SK-N-SH treated with all-trans-retinoic acid at 6 μM for 48 hours (cell line): ENCODE measurements at regions not wholly inside any gene's neighbourhood (a gene's known extent, or its start where the extent isn't known, plus 50 kb on each side); places are given as distances from the start of the nearest gene placed in this dataset.

Source experiments
- ATAC-seq: fragments of 200-7000 bp; cut with Tn5 transposase; 3 replicates; pipeline ENCODE4 v1.9.1; 2020; ENCODE audit warnings: mild to moderate bottlenecking, moderate library complexity
- ARNTL ChIP-seq: fragments of 450-650 bp; formaldehyde crosslinking; IDR thresholded peaks from 2 replicates; pipeline ENCODE4 v1.5.0; 2020; ENCODE audit warnings: low read depth, mild to moderate bottlenecking, moderate library complexity, borderline replicate concordance
- BACH2 ChIP-seq: fragments of 250-450 bp; sonication (Bioruptor Pico); IDR thresholded peaks from 2 replicates; pipeline ENCODE4 v1.9.0; 2021; ENCODE audit warnings: mild to moderate bottlenecking, borderline replicate concordance
- CREB5 ChIP-seq: fragments of 250-450 bp; sonication (Bioruptor Pico); IDR thresholded peaks from 2 replicates; pipeline ENCODE4 v1.5.1; 2020; ENCODE audit warnings: low read depth, mild to moderate bottlenecking, moderate library complexity
- CSDC2 ChIP-seq: fragments of 250-450 bp; sonication (Bioruptor Pico); IDR thresholded peaks from 2 replicates; pipeline ENCODE4 v1.5.0; 2020; ENCODE audit warnings: mild to moderate bottlenecking, moderate library complexity
- CSRNP3 ChIP-seq: fragments of 250-450 bp; sonication (Bioruptor Pico); IDR thresholded peaks from 2 replicates; pipeline ENCODE4 v1.5.1; 2021; ENCODE audit warnings: mild to moderate bottlenecking, moderate library complexity
- ESRRG ChIP-seq: fragments of 250-450 bp; sonication (Bioruptor Pico); IDR thresholded peaks from 2 replicates; pipeline ENCODE4 v1.6.1; 2021; ENCODE audit warnings: mild to moderate bottlenecking
- GLIS3 ChIP-seq: fragments of 250-450 bp; sonication (Bioruptor Pico); IDR thresholded peaks from 2 replicates; pipeline ENCODE4 v1.5.0; 2020; ENCODE audit warnings: mild to moderate bottlenecking, moderate library complexity
- ISL1 ChIP-seq: fragments of 250-450 bp; sonication (Bioruptor Pico); IDR thresholded peaks from 2 replicates; pipeline ENCODE4 v2.1.2; 2022; ENCODE audit warnings: mild to moderate bottlenecking, moderate library complexity
- OSR1 ChIP-seq: fragments of 250-450 bp; sonication (Bioruptor Pico); IDR thresholded peaks from 2 replicates; pipeline ENCODE4 v1.8.0; 2022; ENCODE audit warnings: moderate library complexity, mild to moderate bottlenecking, inconsistent platforms
- PPARA ChIP-seq: fragments of 250-450 bp; sonication (Bioruptor Pico); IDR thresholded peaks from 2 replicates; pipeline ENCODE4 v1.5.0; 2020; ENCODE audit warnings: mild to moderate bottlenecking, borderline replicate concordance
- RARB ChIP-seq: fragments of 250-450 bp; sonication (Bioruptor Pico); IDR thresholded peaks from 2 replicates; pipeline ENCODE4 v1.8.0; 2021; ENCODE audit warnings: mild to moderate bottlenecking, moderate library complexity
- SNAI2 ChIP-seq: fragments of 250-450 bp; sonication (Bioruptor Pico); IDR thresholded peaks from 2 replicates; pipeline ENCODE4 v1.5.0; 2020; ENCODE audit warnings: mild to moderate bottlenecking, moderate library complexity
- TCF4 ChIP-seq: fragments of 250-450 bp; sonication (Bioruptor Pico); IDR thresholded peaks from 2 replicates; pipeline ENCODE4 v1.8.0; 2021; ENCODE audit warnings: mild to moderate bottlenecking, moderate library complexity, borderline replicate concordance
- TOX ChIP-seq: fragments of 250-450 bp; sonication (Bioruptor Pico); IDR thresholded peaks from 2 replicates; pipeline ENCODE4 v1.8.0; 2021; ENCODE audit warnings: mild to moderate bottlenecking, moderate library complexity, borderline replicate concordance
- TSHZ2 ChIP-seq: fragments of 250-450 bp; sonication (Bioruptor Pico); IDR thresholded peaks from 2 replicates; pipeline ENCODE4 v1.5.0; 2020; ENCODE audit warnings: mild to moderate bottlenecking, moderate library complexity
- ZC3H10 ChIP-seq: fragments of 250-450 bp; sonication (Bioruptor Pico); IDR thresholded peaks from 2 replicates; pipeline ENCODE4 v1.5.1; 2021; ENCODE audit warnings: mild to moderate bottlenecking, moderate library complexity
- ZFP3 ChIP-seq: fragments of 250-450 bp; sonication (Bioruptor Pico); IDR thresholded peaks from 2 replicates; pipeline ENCODE4 v1.5.0; 2020; ENCODE audit warnings: mild to moderate bottlenecking, moderate library complexity
- ZFP30 ChIP-seq: fragments of 450-650 bp; formaldehyde crosslinking; IDR thresholded peaks from 2 replicates; pipeline ENCODE4 v1.5.0; 2022; ENCODE audit warnings: mild to moderate bottlenecking, moderate library complexity
- ZNF565 ChIP-seq: fragments of 450-650 bp; formaldehyde crosslinking; conservative IDR thresholded peaks from 2 replicates; pipeline ENCODE4 v1.5.0; 2020; ENCODE audit warnings: low read depth, mild to moderate bottlenecking, moderate library complexity
- ZNF70 ChIP-seq: fragments of 450-650 bp; formaldehyde crosslinking; IDR thresholded peaks from 2 replicates; pipeline ENCODE4 v1.5.0; 2020; ENCODE audit warnings: mild to moderate bottlenecking, moderate library complexity
- ZNF8 ChIP-seq: fragments of 450-650 bp; formaldehyde crosslinking; IDR thresholded peaks from 2 replicates; pipeline ENCODE4 v1.5.0; 2020; ENCODE audit warnings: mild to moderate bottlenecking, moderate library complexity
- TF ChIP-seq, protein P1 (sequence below): fragments of 250-450 bp; sonication (Bioruptor Pico); IDR thresholded peaks from 2 replicates; pipeline ENCODE4 v1.8.0; 2021; ENCODE audit warnings: low read depth, mild to moderate bottlenecking, moderate library complexity, borderline replicate concordance

- TF ChIP-seq ESRRG (no peak), ZFP3 (CRISPR knock-in tag) (no peak), GLIS3 (no peak), ISL1 (CRISPR knock-in tag) (no peak), ZNF8 (no peak), PPARA (no peak), BACH2 (CRISPR knock-in tag) (no peak), TOX (CRISPR knock-in tag) (no peak), ZC3H10 (CRISPR knock-in tag) (no peak), ARNTL (no peak), TCF4 (CRISPR knock-in tag) (no peak), CREB5 (no peak), OSR1 (CRISPR knock-in tag) (no peak), RARB (CRISPR knock-in tag) (no peak), ZNF70 (no peak), CSDC2 (CRISPR knock-in tag) (no peak), CSRNP3 (no peak), SNAI2 (CRISPR knock-in tag) (no peak), ZNF565 (no peak)
- TF ChIP-seq, protein P1, sequence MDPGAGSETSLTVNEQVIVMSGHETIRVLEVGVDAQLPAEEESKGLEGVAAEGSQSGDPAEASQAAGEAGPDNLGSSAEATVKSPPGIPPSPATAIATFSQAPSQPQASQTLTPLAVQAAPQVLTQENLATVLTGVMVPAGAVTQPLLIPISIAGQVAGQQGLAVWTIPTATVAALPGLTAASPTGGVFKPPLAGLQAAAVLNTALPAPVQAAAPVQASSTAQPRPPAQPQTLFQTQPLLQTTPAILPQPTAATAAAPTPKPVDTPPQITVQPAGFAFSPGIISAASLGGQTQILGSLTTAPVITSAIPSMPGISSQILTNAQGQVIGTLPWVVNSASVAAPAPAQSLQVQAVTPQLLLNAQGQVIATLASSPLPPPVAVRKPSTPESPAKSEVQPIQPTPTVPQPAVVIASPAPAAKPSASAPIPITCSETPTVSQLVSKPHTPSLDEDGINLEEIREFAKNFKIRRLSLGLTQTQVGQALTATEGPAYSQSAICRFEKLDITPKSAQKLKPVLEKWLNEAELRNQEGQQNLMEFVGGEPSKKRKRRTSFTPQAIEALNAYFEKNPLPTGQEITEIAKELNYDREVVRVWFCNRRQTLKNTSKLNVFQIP (CRISPR knock-in tag) = no peak
- no peak for ATAC-seq
Observed at GRCh38 chr2:129325151-129325550, 654.3 kb upstream of the RAB6C start.

DNA sequence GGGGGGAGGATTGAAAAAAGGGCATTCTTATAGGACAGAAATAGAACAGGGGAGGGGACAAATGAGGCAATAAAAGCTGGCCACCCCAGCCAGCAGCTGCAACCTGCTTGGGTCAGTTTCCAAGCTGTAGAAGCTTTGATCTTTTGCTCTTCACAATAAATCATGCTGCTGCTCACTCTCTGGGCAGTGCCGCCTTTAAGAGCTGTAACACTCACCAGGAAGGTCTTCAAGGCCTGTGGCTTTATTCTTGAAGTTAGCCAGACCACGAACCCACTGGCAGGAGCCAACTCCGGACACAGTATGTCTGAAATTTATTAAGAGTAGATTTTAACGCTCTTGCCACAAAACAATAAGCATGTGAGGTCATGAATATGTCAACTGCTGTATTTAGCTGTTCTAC lies 649.9 kb upstream of the RAB6C start:
- no peak for TF ChIP-seq ZFP3 (CRISPR knock-in tag)
- no peak for TF ChIP-seq ZC3H10 (CRISPR knock-in tag)
- TF ChIP-seq CSDC2 (CRISPR knock-in tag) = no peak
- TF ChIP-seq TSHZ2 (CRISPR knock-in tag) = no peak
- no peak for TF ChIP-seq TOX (CRISPR knock-in tag)
- no peak for TF ChIP-seq TCF4 (CRISPR knock-in tag)
- no peak for TF ChIP-seq SNAI2 (CRISPR knock-in tag)
- TF ChIP-seq, all 23 proteins: peak for 0
- ATAC-seq = no peak

DNA sequence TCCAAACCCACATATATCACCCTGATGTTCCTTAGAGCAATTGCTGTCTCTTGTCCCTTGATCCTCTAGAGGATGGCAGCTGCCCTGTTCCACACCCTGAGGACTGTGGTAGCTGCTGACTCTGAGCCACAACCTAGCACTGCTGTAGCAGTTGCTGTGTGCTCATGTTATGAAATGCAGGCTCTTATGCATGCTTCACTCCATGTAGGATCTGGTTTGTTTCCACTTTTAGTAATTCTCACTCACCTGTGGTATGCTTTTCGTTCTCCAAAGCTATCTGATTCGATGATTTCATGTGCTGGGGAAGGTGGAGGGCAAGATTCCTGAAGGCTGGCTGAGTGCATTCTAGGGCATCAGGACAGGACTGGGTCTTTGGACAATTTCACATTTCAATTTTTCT lies 649.0 kb upstream of the RAB6C start:
- no peak for TF ChIP-seq ESRRG
- TF ChIP-seq OSR1 (CRISPR knock-in tag) = no peak
- TF ChIP-seq ZFP3 (CRISPR knock-in tag) = no peak
- TF ChIP-seq ZFP30 (CRISPR knock-in tag) = no peak
- TF ChIP-seq ZNF70 = no peak
- TF ChIP-seq, protein P1 (CRISPR knock-in tag) = no peak
- no peak for TF ChIP-seq TOX (CRISPR knock-in tag)
- no peak for ATAC-seq
